PC-3 (cell line): ENCODE measurements at regions not wholly inside any gene's neighbourhood (a gene's known extent, or its start where the extent isn't known, plus 50 kb on each side); places are given as distances from the start of the nearest gene placed in this dataset.
"Not testable (repeated sequence)": the region's sequence is repeated elsewhere in the genome, so short reads cannot be mapped to it uniquely, and the experiment has no call there.

Experiments used
- ATAC-seq: fragments of 200-7000 bp; cut with Tn5 transposase; 2 replicates; pipeline ENCODE4 v1.9.1; 2020; ENCODE audit warnings: mild to moderate bottlenecking, moderate library complexity
- BruUV-seq: library from RNA; stranded (reverse); fragments of 400-500 nt; replicated peaks from 2 replicates; lab custom pipeline; 2021; lab: Mats Ljungman, UMichigan
- CTCF ChIA-PET: fragments of 300-600 bp; sonication (Branson Sonifier 250); formaldehyde crosslinking; loops from one replicate; lab custom pipeline; 2022; ENCODE audit warnings: antibody characterized with exemption; lab: Charles Lee
- POLR2A ChIA-PET: fragments of 300-600 bp; sonication (Branson Sonifier 250); formaldehyde crosslinking; loops from one replicate; lab custom pipeline; 2022; ENCODE audit warnings: antibody characterized with exemption; ENCODE audit not compliant: unreplicated experiment; lab: Charles Lee
- DNase-seq: peaks from one replicate; pipeline ENCODE4 v3.0.0-alpha.2; 2015
- H2AFZ ChIP-seq: fragments of 300-600 bp; sonication (generic); 2 replicates; pipeline ENCODE4 v1.6.0; 2016; ENCODE audit warnings: antibody characterized with exemption, low read length
- H3F3A ChIP-seq: fragments of 300-600 bp; sonication (generic); one replicate; pipeline ENCODE4 v1.6.0; 2017; ENCODE audit warnings: antibody characterized with exemption, low read length, control low read depth, mild to moderate bottlenecking; ENCODE audit not compliant: unreplicated experiment
- H3K27ac ChIP-seq: fragments of 300-600 bp; sonication (generic); 2 replicates; pipeline ENCODE4 v1.5.1; 2016; ENCODE audit warnings: mild to moderate bottlenecking, low read length
- H3K27me3 ChIP-seq: fragments of 300-600 bp; sonication (generic); 2 replicates; pipeline ENCODE4 v1.6.1; 2016; ENCODE audit warnings: low read length, mixed read lengths
- H3K36me3 ChIP-seq: fragments of 300-600 bp; sonication (generic); 2 replicates; pipeline ENCODE4 v1.6.1; 2016; ENCODE audit warnings: low read depth, mixed run types, low read length, mixed read lengths
- H3K4me1 ChIP-seq: fragments of 300-600 bp; sonication (generic); 2 replicates; pipeline ENCODE4 v1.5.1; 2016; ENCODE audit warnings: low read length; ENCODE audit not compliant: insufficient read depth
- H3K4me2 ChIP-seq: fragments of 300-600 bp; sonication (generic); 2 replicates; pipeline ENCODE4 v1.6.0; 2016; ENCODE audit warnings: low read length
- H3K4me3 ChIP-seq: fragments of 300-600 bp; sonication (generic); 2 replicates; pipeline ENCODE4 v1.5.1; 2016; ENCODE audit warnings: mild to moderate bottlenecking, low read length, mixed read lengths
- H3K79me2 ChIP-seq: fragments of 300-600 bp; sonication (generic); 2 replicates; pipeline ENCODE4 v1.6.1; 2017; ENCODE audit warnings: low read length, mixed read lengths
- H3K9ac ChIP-seq: fragments of 300-600 bp; sonication (generic); 2 replicates; pipeline ENCODE4 v1.6.0; 2016; ENCODE audit warnings: mild to moderate bottlenecking, low read length
- H3K9me2 ChIP-seq: fragments of 300-600 bp; sonication (generic); replicated peaks from 2 replicates; pipeline ENCODE4 v1.6.1; 2016; ENCODE audit warnings: mixed run types, low read length, mixed read lengths
- H3K9me3 ChIP-seq: fragments of 300-600 bp; sonication (generic); 2 replicates; pipeline ENCODE4 v1.6.1; 2016; ENCODE audit warnings: low read length, mixed read lengths
- H4K20me1 ChIP-seq: fragments of 300-600 bp; sonication (generic); 2 replicates; pipeline ENCODE4 v1.6.1; 2016; ENCODE audit warnings: low read length, mixed read lengths
- CTCF ChIP-seq: fragments of 300-600 bp; sonication (generic); conservative IDR thresholded peaks from 2 replicates; pipeline ENCODE4 v1.5.1; 2017; ENCODE audit warnings: antibody characterized with exemption, low read depth, mild to moderate bottlenecking, low read length
- EZH2 ChIP-seq: fragments of 300-600 bp; sonication (generic); IDR thresholded peaks from one replicate; pipeline ENCODE4 v1.6.1; 2017; ENCODE audit warnings: antibody characterized with exemption, mild to moderate bottlenecking, low read length; ENCODE audit not compliant: unreplicated experiment
- EZH2phosphoT487 ChIP-seq: fragments of 300-600 bp; sonication (generic); IDR thresholded peaks from 2 replicates; pipeline ENCODE4 v1.6.1; 2018; ENCODE audit warnings: mild to moderate bottlenecking, antibody characterized with exemption, low read length, borderline replicate concordance
- intact Hi-C: fragments of 100-400 bp; cut with micrococcal nuclease; formaldehyde crosslinking; loops from 2 replicates; pipeline ENCODE4 v1.9.0; 2023

DNA sequence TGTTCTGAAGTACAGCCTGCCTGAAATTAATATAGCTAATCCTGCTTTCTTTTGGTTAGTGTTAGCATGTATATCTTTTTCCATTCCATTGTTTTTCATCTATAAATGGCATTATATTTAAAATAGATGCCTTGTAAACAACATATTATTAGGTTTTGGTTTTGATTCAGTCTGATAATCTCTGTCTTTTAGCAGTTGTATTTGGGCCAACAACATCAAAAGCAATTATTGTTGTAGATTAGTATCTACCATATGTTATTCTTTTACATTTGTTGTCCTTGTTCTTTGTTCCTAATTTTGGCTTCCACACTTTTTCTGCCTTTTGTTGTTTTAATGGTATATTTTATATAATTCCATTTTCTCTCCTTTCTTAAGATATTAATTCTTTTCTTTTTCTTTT, 678.2 kb upstream of the PRMT6 start:
- H3K4me1 ChIP-seq = no peaks in the 10 kb centered on the region
- intact Hi-C loops = no loop called here
- CTCF ChIA-PET = no interaction called here

GRCh38 chr1:106380772-106381171, 675.7 kb upstream of the PRMT6 start:
- H3F3A ChIP-seq = no peaks in the 10 kb centered on the region
- intact Hi-C loops = no loop called here

More for the DNA sequence above, 678.2 kb upstream of the PRMT6 start:
- H3K4me3 ChIP-seq = no peak overlapping the region
- H3K79me2 ChIP-seq = no peaks in the 10 kb centered on the region
- no peak overlapping the region for H3K4me2 ChIP-seq
- no peaks in the 10 kb centered on the region for H4K20me1 ChIP-seq
- no peak overlapping the region for H2AFZ ChIP-seq
- no peaks in the 10 kb centered on the region for H3K36me3 ChIP-seq
- POLR2A ChIA-PET = no interaction called here
- H3K9me3 ChIP-seq = no peaks in the 10 kb centered on the region
- BruUV-seq = no TSS peak
- H3K9ac ChIP-seq = no peak overlapping the region
- no peak for TF ChIP-seq EZH2phosphoT487
- TF ChIP-seq CTCF = no peak
- no peak for TF ChIP-seq EZH2
- H3K27me3 ChIP-seq = no peaks in the 10 kb centered on the region
- no peak for ATAC-seq
- H3K9me2 ChIP-seq = no peaks in the 10 kb centered on the region
- DNase-seq = no peak
- no peak overlapping the region for H3K27ac ChIP-seq
- no peaks in the 10 kb centered on the region for H3F3A ChIP-seq

DNA sequence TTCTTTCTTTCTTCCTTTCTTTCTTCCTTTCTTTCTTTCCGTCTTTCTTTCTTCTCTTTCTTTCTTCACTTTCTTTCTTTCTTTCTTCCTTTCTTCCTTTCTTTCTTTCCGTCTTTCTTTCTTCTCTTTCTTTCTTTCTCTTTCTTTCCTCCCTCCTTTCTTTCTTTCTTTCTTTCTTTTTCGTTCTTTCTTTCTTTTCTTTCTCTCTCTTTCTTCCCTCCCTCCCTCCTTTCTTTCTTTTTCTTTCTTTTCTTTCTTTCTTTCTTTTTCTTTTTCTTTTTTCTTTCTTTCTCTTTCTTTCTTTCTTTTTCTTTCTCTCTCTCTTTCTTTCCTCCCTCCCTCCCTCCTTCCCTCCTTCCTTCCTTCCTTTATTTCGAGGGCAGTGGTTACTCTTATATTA, 667.3 kb upstream of the PRMT6 start:
- H3K9ac ChIP-seq, H3K27me3 ChIP-seq, H3K27ac ChIP-seq, DNase-seq, H3K9me3 ChIP-seq, H3F3A ChIP-seq, H2AFZ ChIP-seq, H4K20me1 ChIP-seq, H3K4me1 ChIP-seq, H3K36me3 ChIP-seq, H3K79me2 ChIP-seq, H3K9me2 ChIP-seq, POLR2A ChIA-PET, H3K4me2 ChIP-seq, CTCF ChIA-PET, intact Hi-C loops, BruUV-seq, ATAC-seq, H3K4me3 ChIP-seq: not testable (repeated sequence)

More at GRCh38 chr1:106380772-106381171, 675.7 kb upstream of the PRMT6 start:
- DNase-seq = no peak
- Histone ChIP-seq H3K79me2 (no peaks in the 10 kb centered on the region), H3K9me3 (no peaks in the 10 kb centered on the region), H3K9me2 (no peaks in the 10 kb centered on the region), H2AFZ (no peak overlapping the region), H3K27ac (no peak overlapping the region), H3K27me3 (no peaks in the 10 kb centered on the region), H3K4me3 (no peak overlapping the region), H3K9ac (no peak overlapping the region), H3K4me1 (no peaks in the 10 kb centered on the region), H3K4me2 (no peak overlapping the region), H4K20me1 (no peaks in the 10 kb centered on the region), H3K36me3 (no peaks in the 10 kb centered on the region)
- no TSS peak for BruUV-seq
- POLR2A ChIA-PET = no interaction called here
- CTCF ChIA-PET = no interaction called here
- TF ChIP-seq CTCF (no peak), EZH2 (no peak), EZH2phosphoT487 (no peak)
- no peak for ATAC-seq
